Keratinocyte (primary cell): ENCODE measurements at regions not wholly inside any gene's neighbourhood (a gene's known extent, or its start where the extent isn't known, plus 50 kb on each side); places are given as distances from the start of the nearest gene placed in this dataset.

Source experiments
- DNase-seq: peaks from one replicate; pipeline ENCODE4 v3.0.0-alpha.2; 2011; ENCODE audit warnings: low read depth, missing footprints, low spot score
- FAIRE-seq: peaks from 2 replicates; lab custom pipeline; 2011; peaks lifted over from hg19 to GRCh38; lab: Jason Lieb, UNC
- H2AFZ ChIP-seq: 2 replicates; pipeline ENCODE4 v1.6.0; 2012; ENCODE audit warnings: low read length, control low read depth, inconsistent platforms; ENCODE audit not compliant: control insufficient read depth
- H3K27ac ChIP-seq: 2 replicates; pipeline ENCODE4 v1.5.1; 2011; ENCODE audit warnings: low read length; ENCODE audit not compliant: control insufficient read depth, insufficient read depth
- H3K27me3 ChIP-seq: 3 replicates; pipeline ENCODE4 v1.6.0; 2011; ENCODE audit warnings: low read length; ENCODE audit not compliant: control insufficient read depth, insufficient read depth; ENCODE audit errors: extremely low read depth
- H3K36me3 ChIP-seq, 2 experiments: 2 replicates in 1 of 2; 3 replicates in 1 of 2; pipeline ENCODE4 v1.5.1; 2011; ENCODE audit warnings: low read length in 2 of 2, mild to moderate bottlenecking in 1 of 2; ENCODE audit not compliant: control insufficient read depth in 2 of 2, insufficient read depth in 2 of 2; ENCODE audit errors: extremely low read depth in 1 of 2
- H3K4me1 ChIP-seq: 3 replicates; pipeline ENCODE4 v1.5.1; 2011; ENCODE audit warnings: low read length; ENCODE audit not compliant: control insufficient read depth, insufficient read depth; ENCODE audit errors: extremely low read depth
- H3K4me2 ChIP-seq: 3 replicates; pipeline ENCODE4 v1.6.0; 2011; ENCODE audit warnings: low read depth, low read length; ENCODE audit not compliant: control insufficient read depth, insufficient read depth; ENCODE audit errors: extremely low read depth
- H3K4me3 ChIP-seq, 3 experiments: fragments of 200-600 bp in 1 of 3; sonication (generic) in 1 of 3; 2 replicates in 2 of 3; 3 replicates in 1 of 3; pipeline ENCODE4 v1.5.1; 2011 to 2016; ENCODE audit warnings: low read length in 3 of 3, mild to moderate bottlenecking in 3 of 3, control low read depth in 2 of 3, inconsistent platforms in 1 of 3, low read depth in 1 of 3, mixed read lengths in 1 of 3, mixed run types in 1 of 3, moderate library complexity in 1 of 3; ENCODE audit not compliant: control insufficient read depth in 2 of 3, insufficient read depth in 2 of 3; ENCODE audit errors: extremely low read depth in 1 of 3
- H3K79me2 ChIP-seq: 2 replicates; pipeline ENCODE4 v1.6.0; 2012; ENCODE audit warnings: low read length; ENCODE audit not compliant: control insufficient read depth, insufficient read depth
- H3K9ac ChIP-seq: 3 replicates; pipeline ENCODE4 v1.6.0; 2011; ENCODE audit warnings: low read length; ENCODE audit not compliant: control insufficient read depth, insufficient read depth; ENCODE audit errors: extremely low read depth
- H3K9me1 ChIP-seq: 3 replicates; pipeline ENCODE4 v1.6.0; 2011; ENCODE audit warnings: low read length; ENCODE audit not compliant: control insufficient read depth, insufficient read depth; ENCODE audit errors: extremely low read depth
- H3K9me3 ChIP-seq: 2 replicates; pipeline ENCODE4 v1.5.1; 2012; ENCODE audit warnings: low read depth, low read length; ENCODE audit not compliant: control insufficient read depth
- H4K20me1 ChIP-seq: 3 replicates; pipeline ENCODE4 v1.6.0; 2011; ENCODE audit warnings: low read length; ENCODE audit not compliant: control insufficient read depth, insufficient read depth; ENCODE audit errors: extremely low read depth
- EZH2 ChIP-seq: IDR thresholded peaks from one replicate; pipeline ENCODE4 v1.6.1; 2012; ENCODE audit warnings: inconsistent platforms, mild to moderate bottlenecking, low read length, moderate library complexity
- dilution Hi-C: fragments of 300-500 bp; cut with MboI; formaldehyde crosslinking; loops from one replicate; pipeline ENCODE4 v1.7.0; 2020; ENCODE audit warnings: low sequenced_read_pairs; ENCODE audit not compliant: extremely low pct_ligation_motif_present
- TF ChIP-seq, protein P1 (sequence below), 3 experiments: IDR thresholded peaks in 1 of 3; conservative IDR thresholded peaks in 1 of 3; optimal IDR thresholded peaks in 1 of 3; 2 replicates in 2 of 3; 3 replicates in 1 of 3; pipeline versions ENCODE3 to v1.5.1; 2011; ENCODE audit warnings: low read length in 3 of 3, mild to moderate bottlenecking in 3 of 3, moderate library complexity in 2 of 3, control low read depth in 1 of 3, inconsistent platforms in 1 of 3; ENCODE audit not compliant: insufficient read depth in 2 of 3; ENCODE audit errors: extremely low read depth in 1 of 3

DNA sequence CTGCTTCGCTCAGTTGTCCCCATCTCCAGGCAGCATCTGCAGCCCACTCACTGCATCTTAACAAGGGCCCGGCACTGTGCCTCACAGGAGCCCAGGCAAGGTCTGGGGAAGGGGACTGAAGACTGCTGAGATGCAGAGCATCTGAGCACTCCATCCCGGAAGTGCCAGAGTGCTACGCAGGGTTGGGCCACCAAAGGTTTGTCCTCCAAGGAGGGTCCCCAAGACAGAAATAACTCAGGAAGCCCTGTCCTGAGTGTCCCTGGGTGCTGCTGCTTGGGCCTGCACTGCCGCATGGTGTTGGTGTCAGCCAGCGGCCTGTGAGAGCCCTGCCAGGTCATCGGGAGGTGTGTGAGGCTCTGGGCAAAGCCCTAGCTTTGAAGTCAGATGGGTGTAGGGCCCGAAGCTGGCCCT, 288.2 kb upstream of the ZMIZ1 start:
- Histone ChIP-seq H3K9me1 (no peaks in the 10 kb centered on the region), H3K27ac (no peak overlapping the region), H4K20me1 (no peaks in the 10 kb centered on the region), H3K36me3 (no peaks in the 10 kb centered on the region), H3K79me2 (no peaks in the 10 kb centered on the region), H3K9ac (no peak overlapping the region), H3K27me3 (peaks cover 9% of the 10 kb centered on the region), H3K4me1 (no peaks in the 10 kb centered on the region), H3K4me2 (no peak overlapping the region), H2AFZ (no peak overlapping the region), H3K4me3 (no peak overlapping the region), H3K9me3 (no peaks in the 10 kb centered on the region)
- FAIRE-seq = no peak
- no peak for DNase-seq
- dilution Hi-C loops = no loop called here
- TF ChIP-seq, protein P1, sequence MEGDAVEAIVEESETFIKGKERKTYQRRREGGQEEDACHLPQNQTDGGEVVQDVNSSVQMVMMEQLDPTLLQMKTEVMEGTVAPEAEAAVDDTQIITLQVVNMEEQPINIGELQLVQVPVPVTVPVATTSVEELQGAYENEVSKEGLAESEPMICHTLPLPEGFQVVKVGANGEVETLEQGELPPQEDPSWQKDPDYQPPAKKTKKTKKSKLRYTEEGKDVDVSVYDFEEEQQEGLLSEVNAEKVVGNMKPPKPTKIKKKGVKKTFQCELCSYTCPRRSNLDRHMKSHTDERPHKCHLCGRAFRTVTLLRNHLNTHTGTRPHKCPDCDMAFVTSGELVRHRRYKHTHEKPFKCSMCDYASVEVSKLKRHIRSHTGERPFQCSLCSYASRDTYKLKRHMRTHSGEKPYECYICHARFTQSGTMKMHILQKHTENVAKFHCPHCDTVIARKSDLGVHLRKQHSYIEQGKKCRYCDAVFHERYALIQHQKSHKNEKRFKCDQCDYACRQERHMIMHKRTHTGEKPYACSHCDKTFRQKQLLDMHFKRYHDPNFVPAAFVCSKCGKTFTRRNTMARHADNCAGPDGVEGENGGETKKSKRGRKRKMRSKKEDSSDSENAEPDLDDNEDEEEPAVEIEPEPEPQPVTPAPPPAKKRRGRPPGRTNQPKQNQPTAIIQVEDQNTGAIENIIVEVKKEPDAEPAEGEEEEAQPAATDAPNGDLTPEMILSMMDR (optimal IDR thresholded peaks at IDR 0.05 in 1 of 3, IDR thresholded peaks at IDR 0.05 in 1 of 3, conservative IDR thresholded peaks at IDR 0.05 in 1 of 3; ENCODE audit: extremely low read depth in 1 of 3, insufficient read depth in 2 of 3, low read length in 3 of 3) = no peak
- no peak for TF ChIP-seq EZH2

DNA sequence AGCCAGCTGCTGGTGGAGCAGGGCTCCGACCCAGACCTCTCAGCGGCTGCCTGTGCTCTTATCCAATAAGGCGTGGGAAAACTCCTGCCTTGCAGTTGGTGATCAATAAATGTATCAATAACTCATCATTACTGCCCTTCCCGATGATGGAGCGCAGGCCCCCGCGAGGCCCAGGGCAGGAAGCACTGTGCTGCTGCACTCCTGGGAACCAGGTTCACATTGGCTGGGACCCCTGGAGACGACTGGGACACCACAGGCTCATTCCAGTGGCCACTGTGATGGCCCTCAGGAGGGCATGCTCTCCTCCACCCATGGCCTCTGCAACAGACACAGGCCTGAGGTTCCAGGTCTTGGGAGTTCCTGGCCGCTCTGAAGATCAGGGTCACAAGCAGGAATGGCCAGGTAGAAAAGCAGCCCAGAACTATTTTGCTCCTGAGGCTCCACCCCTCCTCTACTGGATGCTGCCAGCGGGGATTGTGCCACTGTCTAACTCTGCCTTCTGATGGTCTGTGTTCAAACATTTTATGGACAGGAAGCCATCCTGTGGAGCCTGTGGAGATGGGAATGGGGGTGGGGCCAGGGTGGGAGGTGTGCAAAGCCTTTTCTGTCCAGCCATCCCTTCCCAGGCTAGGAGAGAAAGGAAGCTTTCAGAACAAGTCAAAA, 287.4 kb upstream of the ZMIZ1 start:
- Histone ChIP-seq H3K4me3 (no peak overlapping the region), H2AFZ (no peak overlapping the region), H3K9me3 (no peaks in the 10 kb centered on the region), H3K27me3 (peaks cover 9% of the 10 kb centered on the region), H4K20me1 (no peaks in the 10 kb centered on the region), H3K4me2 (no peak overlapping the region), H3K9ac (no peak overlapping the region), H3K79me2 (no peaks in the 10 kb centered on the region), H3K36me3 (no peaks in the 10 kb centered on the region), H3K27ac (no peak overlapping the region), H3K4me1 (no peaks in the 10 kb centered on the region), H3K9me1 (no peaks in the 10 kb centered on the region)
- no peak for FAIRE-seq
- DNase-seq = no peak
- dilution Hi-C loops = no loop called here
- TF ChIP-seq EZH2 = no peak
- TF ChIP-seq, protein P1 (optimal IDR thresholded peaks at IDR 0.05 in 1 of 3, IDR thresholded peaks at IDR 0.05 in 1 of 3, conservative IDR thresholded peaks at IDR 0.05 in 1 of 3; ENCODE audit: extremely low read depth in 1 of 3, insufficient read depth in 2 of 3, low read length in 3 of 3) = no peak
